Suprapubic skin (tissue), 4 donors: ENCODE measurements at regions not wholly inside any gene's neighbourhood (a gene's known extent, or its start where the extent isn't known, plus 50 kb on each side); places are given as distances from the start of the nearest gene placed in this dataset.

Experiments
- DNase-seq, 2 donors: peaks; one replicate each; pipeline ENCODE4 v3.0.0-alpha.2; 2019; ENCODE audit warnings: low spot score in 2 of 2
- H3K27ac ChIP-seq: fragments of 200-600 bp; sonication (generic); one replicate; pipeline ENCODE4 v1.5.1; 2019
- H3K27me3 ChIP-seq: fragments of 200-600 bp; sonication (generic); one replicate; pipeline ENCODE4 v1.5.1; 2019
- H3K36me3 ChIP-seq: fragments of 200-600 bp; sonication (generic); one replicate; pipeline ENCODE4 v1.5.1; 2019
- H3K4me1 ChIP-seq: fragments of 200-600 bp; sonication (generic); one replicate; pipeline ENCODE4 v1.5.1; 2019
- H3K4me3 ChIP-seq: fragments of 200-600 bp; sonication (generic); one replicate; pipeline ENCODE4 v1.5.1; 2019; ENCODE audit warnings: mild to moderate bottlenecking
- H3K9me3 ChIP-seq: fragments of 200-600 bp; sonication (generic); one replicate; pipeline ENCODE4 v1.5.1; 2019
- CTCF ChIP-seq, 2 donors: fragments of 200-600 bp in 1 of 2; fragments of 450-650 bp in 1 of 2; sonication (generic) in 1 of 2; IDR thresholded peaks; one replicate each; pipeline ENCODE4 v1.5.1; 2016 to 2019; ENCODE audit warnings: antibody characterized with exemption in 2 of 2, mild to moderate bottlenecking in 1 of 2, moderate library complexity in 1 of 2
- EP300 ChIP-seq: sonication (generic); formaldehyde crosslinking; IDR thresholded peaks from one replicate; pipeline ENCODE4 v1.6.1; 2017; ENCODE audit warnings: antibody characterized with exemption
- POLR2A ChIP-seq, 2 donors: fragments of 450-650 bp; IDR thresholded peaks; one replicate each; pipeline ENCODE4 v1.6.1; 2017; ENCODE audit warnings: antibody characterized with exemption in 2 of 2, mild to moderate bottlenecking in 2 of 2, moderate library complexity in 2 of 2
- POLR2AphosphoS5 ChIP-seq, 3 donors: sonication (generic); formaldehyde crosslinking; IDR thresholded peaks; one replicate each; pipeline ENCODE4 v1.6.1; 2017; ENCODE audit warnings: antibody characterized with exemption in 3 of 3
- WGBS: methylation state at CpG from one replicate; pipeline ENCODE4 v1.1.5; 2018; 5-methylcytosine and 5-hydroxymethylcytosine counted together

- peaks cover 30% of the 10 kb centered on the region for H3K27me3 ChIP-seq
- WGBS: 63% methylated on average over 34 of the region's 35 CpGs
- no peaks in the 10 kb centered on the region for H3K36me3 ChIP-seq
- DNase-seq: no peak
- TF ChIP-seq CTCF (IDR thresholded peaks at IDR 0.05) (no peak), POLR2A (IDR thresholded peaks at IDR 0.05) (no peak), POLR2AphosphoS5 (IDR thresholded peaks at IDR 0.05) (no peak), EP300 (no peak)
- H3K9me3 ChIP-seq: no peaks in the 10 kb centered on the region
- H3K4me1 ChIP-seq: peaks cover 17% of the 10 kb centered on the region
- no peak overlapping the region for H3K27ac ChIP-seq
- H3K4me3 ChIP-seq: peak overlapping the region; percentile 21
Observed at GRCh38 chr14:54219261-54220070, 177.3 kb upstream of the CDKN3 start.

- WGBS: 7% methylated on average over 22 of the region's 28 CpGs
- Histone ChIP-seq H3K4me1 (peaks cover 17% of the 10 kb centered on the region), H3K4me3 (peak overlapping the region; percentile 21), H3K9me3 (no peaks in the 10 kb centered on the region), H3K27ac (no peak overlapping the region), H3K36me3 (no peaks in the 10 kb centered on the region), H3K27me3 (peaks cover 31% of the 10 kb centered on the region)
- no peak for DNase-seq
- no peak for TF ChIP-seq EP300
- TF ChIP-seq CTCF (IDR thresholded peaks at IDR 0.05): no peak
- no peak for TF ChIP-seq POLR2AphosphoS5 (IDR thresholded peaks at IDR 0.05)
- TF ChIP-seq POLR2A (IDR thresholded peaks at IDR 0.05): no peak
Observed at GRCh38 chr14:54220071-54220703, 176.6 kb upstream of the CDKN3 start.

GRCh38 chr14:54220704-54221431 is 175.9 kb upstream of the CDKN3 start:
- 21% methylated on average over 5 of the region's 5 CpGs for WGBS
- Histone ChIP-seq H3K27me3 (peaks cover 33% of the 10 kb centered on the region), H3K9me3 (no peaks in the 10 kb centered on the region), H3K27ac (no peak overlapping the region), H3K4me1 (peaks cover 17% of the 10 kb centered on the region), H3K4me3 (peak overlapping the region; percentile 21), H3K36me3 (no peaks in the 10 kb centered on the region)
- TF ChIP-seq POLR2AphosphoS5 (IDR thresholded peaks at IDR 0.05) (no peak), CTCF (IDR thresholded peaks at IDR 0.05) (no peak), POLR2A (IDR thresholded peaks at IDR 0.05) (no peak), EP300 (no peak)
- DNase-seq: no peak

- DNase-seq: no peak
- Histone ChIP-seq H3K4me1 (peaks cover 17% of the 10 kb centered on the region), H3K27me3 (peaks cover 33% of the 10 kb centered on the region), H3K27ac (no peak overlapping the region), H3K36me3 (no peaks in the 10 kb centered on the region), H3K4me3 (no peak overlapping the region), H3K9me3 (no peaks in the 10 kb centered on the region)
- 77% methylated on average over 3 of the region's 3 CpGs for WGBS
- no peak for TF ChIP-seq CTCF (IDR thresholded peaks at IDR 0.05)
- no peak for TF ChIP-seq EP300
Observed at GRCh38 chr14:54221432-54221803, 175.4 kb upstream of the CDKN3 start.

GRCh38 chr14:54221971-54222370 is 174.8 kb upstream of the CDKN3 start:
- Histone ChIP-seq H3K27ac (no peak overlapping the region), H3K27me3 (peaks cover 33% of the 10 kb centered on the region), H3K4me1 (peaks cover 17% of the 10 kb centered on the region), H3K4me3 (no peak overlapping the region), H3K36me3 (no peaks in the 10 kb centered on the region), H3K9me3 (no peaks in the 10 kb centered on the region)
- TF ChIP-seq EP300 (no peak), CTCF (IDR thresholded peaks at IDR 0.05) (no peak), POLR2AphosphoS5 (IDR thresholded peaks at IDR 0.05) (no peak), POLR2A (IDR thresholded peaks at IDR 0.05) (no peak)
- no peak for DNase-seq
- WGBS: 84% methylated on average over 4 of the region's 4 CpGs
